CD4-positive, alpha-beta T cell treated with Interferon alpha-2 for 1 hour (primary cell): ENCODE measurements at regions not wholly inside any gene's neighbourhood (a gene's known extent, or its start where the extent isn't known, plus 50 kb on each side); places are given as distances from the start of the nearest gene placed in this dataset.
"Not testable (repeated sequence)": the region's sequence is repeated elsewhere in the genome, so short reads cannot be mapped to it uniquely, and the experiment has no call there.

Source experiments
- DNase-seq, 2 donors: peaks; one replicate each; pipeline ENCODE4 v3.0.0-alpha.2; 2020 to 2022

- no peak for DNase-seq
Observed at GRCh38 chr5:109990723-109991359, 301.1 kb downstream of the MAN2A1 start.

GRCh38 chr5:109992264-109992915 is 302.7 kb downstream of the MAN2A1 start:
- no peak for DNase-seq

GRCh38 chr5:109994135-109994534 is 304.4 kb downstream of the MAN2A1 start:
- no peak for DNase-seq

GRCh38 chr5:109996246-109996645 is 306.5 kb downstream of the MAN2A1 start:
- DNase-seq = no peak

GRCh38 chr5:109997161-109997560 is 307.4 kb downstream of the MAN2A1 start:
- DNase-seq = no peak

GRCh38 chr5:109998208-109998607 is 308.5 kb downstream of the MAN2A1 start:
- no peak for DNase-seq

- no peak for DNase-seq
Observed at GRCh38 chr5:109998726-109999125, 309.0 kb downstream of the MAN2A1 start.

- DNase-seq = no peak
Observed at GRCh38 chr5:110001648-110002047, 311.9 kb downstream of the MAN2A1 start.

GRCh38 chr5:110002652-110003051 is 312.9 kb downstream of the MAN2A1 start:
- no peak for DNase-seq

- DNase-seq = not testable (repeated sequence)
Observed at GRCh38 chr5:110005907-110006562, 316.3 kb downstream of the MAN2A1 start.

- no peak for DNase-seq
Observed at GRCh38 chr5:110007101-110007500, 317.4 kb downstream of the MAN2A1 start.

GRCh38 chr5:110008131-110008530 is 318.4 kb downstream of the MAN2A1 start:
- no peak for DNase-seq

- DNase-seq = no peak
Observed at GRCh38 chr5:110012145-110012544, 322.4 kb downstream of the MAN2A1 start.

- no peak for DNase-seq
Observed at GRCh38 chr5:110013017-110013416, 323.3 kb downstream of the MAN2A1 start.

- DNase-seq = no peak
Observed at GRCh38 chr5:110017854-110018253, 328.1 kb downstream of the MAN2A1 start.

- no peak for DNase-seq
Observed at GRCh38 chr5:110018509-110018908, 328.8 kb downstream of the MAN2A1 start.

- no peak for DNase-seq
Observed at GRCh38 chr5:110019119-110019518, 329.4 kb downstream of the MAN2A1 start.

GRCh38 chr5:110019780-110020179 is 330.1 kb downstream of the MAN2A1 start:
- no peak for DNase-seq

GRCh38 chr5:110021251-110021650 is 331.5 kb downstream of the MAN2A1 start:
- DNase-seq = no peak

GRCh38 chr5:110025160-110025559 is 335.4 kb downstream of the MAN2A1 start:
- no peak for DNase-seq

- no peak for DNase-seq
Observed at GRCh38 chr5:110027527-110028322, 338.0 kb downstream of the MAN2A1 start.

GRCh38 chr5:110031402-110032140 is 341.8 kb downstream of the MAN2A1 start:
- DNase-seq = peak in 1 of 2 donors; percentile 19

GRCh38 chr5:110032376-110032775 is 342.6 kb downstream of the MAN2A1 start:
- DNase-seq = no peak
